Astrocyte of the cerebellum (primary cell): ENCODE measurements at regions not wholly inside any gene's neighbourhood (a gene's known extent, or its start where the extent isn't known, plus 50 kb on each side); places are given as distances from the start of the nearest gene placed in this dataset.
"Not testable (repeated sequence)": the region's sequence is repeated elsewhere in the genome, so short reads cannot be mapped to it uniquely, and the experiment has no call there.

ENCODE experiments used
- DNase-seq: peaks from one replicate; pipeline ENCODE4 v3.0.0-alpha.2; 2011; ENCODE audit warnings: low read depth
- H3K4me3 ChIP-seq: 2 replicates; pipeline ENCODE4 v1.5.1; 2011; ENCODE audit warnings: mild to moderate bottlenecking, low read depth, low read length, moderate library complexity
- CTCF ChIP-seq: IDR thresholded peaks from 2 replicates; pipeline ENCODE4 v1.5.1; 2012; ENCODE audit warnings: low read length, low read depth, moderate library complexity, mild to moderate bottlenecking; ENCODE audit errors: missing control alignments
- in situ Hi-C: cut with HindIII; loops from 2 replicates; pipeline ENCODE4 v1.10.0; 2017; ENCODE audit warnings: low sequenced_read_pairs

- in situ Hi-C loops, result no loop called here
- H3K4me3 ChIP-seq, result no peak overlapping the region
- no peak for DNase-seq
- TF ChIP-seq CTCF, result no peak
Measured at GRCh38 chr9:119877306-119877705, 508.1 kb upstream of the BRINP1 start.

GRCh38 chr9:119873877-119874276, 504.6 kb upstream of the BRINP1 start:
- H3K4me3 ChIP-seq, result no peak overlapping the region
- no peak for TF ChIP-seq CTCF
- no peak for DNase-seq
- in situ Hi-C loops, result no loop called here

DNA sequence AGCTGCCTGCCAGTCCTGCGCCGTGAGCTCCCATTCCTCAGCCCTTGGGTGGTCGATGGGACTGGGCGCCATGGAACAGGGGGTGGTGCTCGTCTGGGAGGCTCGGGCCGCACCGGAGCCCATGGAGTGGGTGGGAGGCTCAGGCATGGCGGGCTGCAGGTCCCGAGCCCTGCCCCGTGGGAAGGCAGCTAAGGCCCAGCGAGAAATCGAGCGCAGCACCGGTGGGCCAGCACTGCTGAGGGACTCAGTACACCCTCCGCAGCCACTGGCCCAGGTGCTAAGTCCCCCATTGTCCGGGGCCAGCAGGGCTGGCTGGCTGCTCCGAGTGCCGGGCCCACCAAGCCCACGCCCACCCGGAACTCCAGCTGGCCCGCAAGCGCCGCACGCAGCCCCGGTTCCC, 501.0 kb upstream of the BRINP1 start:
- in situ Hi-C loops, DNase-seq, H3K4me3 ChIP-seq: not testable (repeated sequence)

DNA sequence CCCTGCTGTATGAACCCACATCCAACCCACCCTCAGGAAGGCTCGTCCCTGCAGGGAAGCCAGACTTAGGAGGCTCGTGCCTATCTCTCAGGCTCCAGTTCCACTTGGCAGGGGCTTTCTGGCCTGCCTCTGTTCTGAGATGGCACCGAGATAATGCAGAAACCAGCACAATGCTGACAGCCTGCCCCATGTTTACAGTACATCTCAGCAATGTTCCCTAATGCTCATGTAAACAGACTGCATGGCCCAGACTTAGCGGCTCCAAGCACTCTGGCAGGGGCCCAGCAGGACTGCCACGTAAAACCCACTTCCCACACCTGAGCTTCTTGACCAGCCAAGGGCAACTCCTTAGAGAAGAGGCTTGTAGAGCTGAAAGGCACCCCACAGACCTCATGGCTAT, 499.5 kb upstream of the BRINP1 start:
- in situ Hi-C loops, result no loop called here
- no peak for TF ChIP-seq CTCF
- DNase-seq, result no peak
- H3K4me3 ChIP-seq, result no peak overlapping the region

DNA sequence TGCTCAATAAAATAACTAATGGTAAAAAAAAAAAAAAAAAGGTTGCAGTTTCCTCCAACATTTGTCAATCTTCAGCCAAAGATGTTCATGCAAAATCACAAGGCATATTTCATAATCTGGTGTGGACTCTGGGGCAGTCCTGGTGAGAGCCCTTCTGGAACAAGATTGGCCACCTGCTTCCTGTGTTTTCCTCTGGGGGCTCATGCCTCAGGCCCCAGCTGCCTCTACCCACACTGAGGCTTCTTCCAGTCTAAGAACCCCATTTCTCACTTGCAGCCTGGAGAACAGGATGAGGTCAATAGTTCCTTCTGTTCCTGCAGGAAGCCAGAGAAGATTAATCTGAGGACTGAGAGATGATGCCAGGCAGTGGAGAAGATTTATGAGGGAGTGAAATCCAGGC, 492.6 kb upstream of the BRINP1 start:
- no peak for DNase-seq
- in situ Hi-C loops, result no loop called here
- H3K4me3 ChIP-seq, result no peak overlapping the region
- no peak for TF ChIP-seq CTCF

- in situ Hi-C loops, result no loop called here
- no peak for TF ChIP-seq CTCF
Measured at GRCh38 chr9:119859128-119859527, 489.9 kb upstream of the BRINP1 start.

GRCh38 chr9:119853126-119853525, 483.9 kb upstream of the BRINP1 start:
- DNase-seq, result no peak
- H3K4me3 ChIP-seq, result no peak overlapping the region
- no peak for TF ChIP-seq CTCF
- in situ Hi-C loops, result no loop called here

More at GRCh38 chr9:119859128-119859527, 489.9 kb upstream of the BRINP1 start:
- DNase-seq, result no peak
- H3K4me3 ChIP-seq, result no peak overlapping the region
